ENCODE measurements at regions not wholly inside any gene's neighbourhood (a gene's known extent, or its start where the extent isn't known, plus 50 kb on each side); places are given as distances from the start of the nearest gene placed in this dataset.

DNA sequence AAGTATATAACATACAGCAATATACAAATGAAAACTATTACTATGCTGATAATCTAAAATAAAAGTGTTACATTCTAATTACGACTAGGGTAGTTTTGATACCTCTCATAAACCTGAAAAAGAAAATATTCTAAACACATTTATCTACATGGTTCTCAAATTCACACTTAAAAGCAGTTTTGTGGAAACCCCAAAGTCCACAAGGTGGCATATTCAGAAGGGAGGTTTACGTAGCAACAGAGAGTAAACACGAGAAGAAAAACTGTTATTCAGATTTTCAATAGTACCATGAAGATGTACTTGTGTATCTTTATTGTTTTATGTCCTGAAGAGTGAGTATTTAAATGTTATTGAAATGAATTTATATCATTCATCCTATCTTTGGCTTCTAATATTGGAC is 275.9 kb upstream of the KLHL1 start:
- TF ChIP-seq, protein P1, sequence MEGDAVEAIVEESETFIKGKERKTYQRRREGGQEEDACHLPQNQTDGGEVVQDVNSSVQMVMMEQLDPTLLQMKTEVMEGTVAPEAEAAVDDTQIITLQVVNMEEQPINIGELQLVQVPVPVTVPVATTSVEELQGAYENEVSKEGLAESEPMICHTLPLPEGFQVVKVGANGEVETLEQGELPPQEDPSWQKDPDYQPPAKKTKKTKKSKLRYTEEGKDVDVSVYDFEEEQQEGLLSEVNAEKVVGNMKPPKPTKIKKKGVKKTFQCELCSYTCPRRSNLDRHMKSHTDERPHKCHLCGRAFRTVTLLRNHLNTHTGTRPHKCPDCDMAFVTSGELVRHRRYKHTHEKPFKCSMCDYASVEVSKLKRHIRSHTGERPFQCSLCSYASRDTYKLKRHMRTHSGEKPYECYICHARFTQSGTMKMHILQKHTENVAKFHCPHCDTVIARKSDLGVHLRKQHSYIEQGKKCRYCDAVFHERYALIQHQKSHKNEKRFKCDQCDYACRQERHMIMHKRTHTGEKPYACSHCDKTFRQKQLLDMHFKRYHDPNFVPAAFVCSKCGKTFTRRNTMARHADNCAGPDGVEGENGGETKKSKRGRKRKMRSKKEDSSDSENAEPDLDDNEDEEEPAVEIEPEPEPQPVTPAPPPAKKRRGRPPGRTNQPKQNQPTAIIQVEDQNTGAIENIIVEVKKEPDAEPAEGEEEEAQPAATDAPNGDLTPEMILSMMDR (IDR thresholded peaks at IDR 0.05; ENCODE audit: control insufficient read depth, extremely low read depth, insufficient read depth): no peak
- no peak overlapping the region for H3K4me3 ChIP-seq (ENCODE audit: low read depth, low read length)
- no peak for DNase-seq (ENCODE audit: low read depth)

DNA sequence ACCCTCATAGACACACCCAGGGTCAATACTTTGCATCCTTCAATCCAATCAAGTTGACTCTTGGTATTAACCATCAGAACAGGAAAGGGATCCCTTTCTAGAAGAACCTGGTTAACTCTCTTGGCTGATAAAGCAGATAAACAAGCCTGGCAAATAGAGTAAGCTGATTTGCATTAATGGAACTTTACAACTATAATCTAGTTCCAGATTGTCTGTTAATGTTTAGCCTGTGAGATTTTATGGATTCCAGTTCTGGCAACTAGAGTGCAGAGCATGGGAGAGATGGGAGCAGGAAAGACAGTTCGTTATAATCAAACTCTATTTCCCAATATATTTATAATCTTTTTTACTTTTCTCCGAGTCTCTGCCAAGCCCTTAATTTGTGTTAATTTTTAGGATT is 272.6 kb upstream of the KLHL1 start:
- H3K4me3 ChIP-seq (ENCODE audit: low read depth, low read length): no peak overlapping the region
- TF ChIP-seq, protein P1 (IDR thresholded peaks at IDR 0.05; ENCODE audit: control insufficient read depth, extremely low read depth, insufficient read depth): no peak
- DNase-seq (ENCODE audit: low read depth): peak; percentile 83

DNA sequence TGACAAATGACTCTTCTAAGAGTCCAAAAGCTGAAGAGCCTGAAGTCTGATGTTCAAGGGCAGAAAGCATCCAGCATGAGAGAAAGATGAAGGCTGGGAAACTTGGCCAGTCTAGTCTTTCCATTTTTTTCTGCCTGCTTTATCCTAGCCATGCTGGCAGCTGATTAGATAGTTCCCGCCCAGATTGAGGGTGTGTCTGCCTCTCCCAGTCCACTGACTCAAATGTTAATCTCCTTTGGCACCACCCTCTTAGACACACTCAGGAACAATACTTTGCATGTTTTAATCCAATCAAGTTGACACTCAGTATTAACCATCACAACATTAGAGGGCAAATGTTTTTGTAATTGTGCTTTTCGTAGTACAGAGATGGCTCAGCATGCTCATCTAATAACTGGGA is 267.5 kb upstream of the KLHL1 start:
- no peak overlapping the region for H3K4me3 ChIP-seq (ENCODE audit: low read depth, low read length)
- TF ChIP-seq, protein P1 (IDR thresholded peaks at IDR 0.05; ENCODE audit: control insufficient read depth, extremely low read depth, insufficient read depth): no peak
- DNase-seq (ENCODE audit: low read depth): no peak

DNA sequence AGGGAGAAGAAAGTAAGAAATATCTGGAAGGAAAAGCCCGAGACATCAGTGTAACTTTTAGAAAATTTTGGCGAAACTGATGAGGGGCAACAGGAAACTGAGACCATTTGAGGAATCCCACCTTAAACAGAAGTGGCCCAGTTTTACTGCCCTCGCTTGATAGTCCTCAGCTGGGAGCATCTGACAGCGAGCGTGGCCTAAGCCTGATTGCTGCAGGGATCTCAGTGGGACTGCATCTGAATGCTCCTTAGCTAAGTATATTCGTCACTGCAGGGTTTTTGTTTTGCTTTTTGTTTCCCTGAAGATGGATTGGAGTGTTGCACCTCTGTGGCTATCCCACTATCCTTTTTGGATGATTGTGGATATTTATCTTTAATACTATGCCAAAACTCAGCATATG is 262.7 kb upstream of the KLHL1 start:
- TF ChIP-seq, protein P1 (IDR thresholded peaks at IDR 0.05; ENCODE audit: control insufficient read depth, extremely low read depth, insufficient read depth): no peak
- no peak for DNase-seq (ENCODE audit: low read depth)
- no peak overlapping the region for H3K4me3 ChIP-seq (ENCODE audit: low read depth, low read length)

DNA sequence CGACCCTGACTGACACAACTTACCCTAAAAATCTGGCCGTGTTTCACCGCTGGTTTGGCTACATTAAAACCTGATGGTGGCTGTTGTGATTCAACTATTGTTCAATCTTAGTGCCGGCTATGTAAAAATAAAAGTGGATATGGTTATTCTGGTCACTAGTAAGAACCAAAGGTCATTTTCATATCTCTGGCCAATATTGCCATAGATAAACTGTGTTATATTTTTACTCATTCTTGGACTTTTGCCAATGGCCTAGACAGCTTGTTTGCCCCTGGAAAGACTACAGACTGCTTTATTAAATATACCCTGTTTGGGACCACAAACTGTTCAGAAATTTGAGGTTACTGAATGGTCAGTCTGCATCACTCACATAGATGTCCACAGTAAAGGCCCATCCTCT is 258.5 kb upstream of the KLHL1 start:
- H3K4me3 ChIP-seq (ENCODE audit: low read depth, low read length): no peak overlapping the region
- TF ChIP-seq, protein P1 (IDR thresholded peaks at IDR 0.05; ENCODE audit: control insufficient read depth, extremely low read depth, insufficient read depth): no peak
- no peak for DNase-seq (ENCODE audit: low read depth)

DNA sequence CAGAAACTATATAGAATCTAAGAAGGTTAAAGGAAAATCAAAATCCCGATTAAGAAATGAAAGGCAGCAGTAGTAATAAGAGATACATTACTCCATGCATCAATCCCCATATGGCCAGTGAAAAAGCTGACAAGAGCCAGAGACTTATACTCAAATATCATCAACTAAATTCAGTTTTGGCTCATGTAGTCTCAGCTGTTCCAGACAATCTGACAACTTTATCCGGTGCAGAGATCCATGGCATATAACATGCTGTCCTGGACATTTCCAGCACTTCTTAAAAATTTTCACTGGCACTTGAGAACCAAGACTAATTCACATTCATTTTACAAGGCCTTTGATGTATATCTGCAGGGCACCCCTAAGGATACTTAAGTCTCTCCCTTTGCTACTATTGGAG is 255.7 kb upstream of the KLHL1 start:
- no peak for DNase-seq (ENCODE audit: low read depth)
- TF ChIP-seq, protein P1 (IDR thresholded peaks at IDR 0.05; ENCODE audit: control insufficient read depth, extremely low read depth, insufficient read depth): no peak
- no peak overlapping the region for H3K4me3 ChIP-seq (ENCODE audit: low read depth, low read length)

DNA sequence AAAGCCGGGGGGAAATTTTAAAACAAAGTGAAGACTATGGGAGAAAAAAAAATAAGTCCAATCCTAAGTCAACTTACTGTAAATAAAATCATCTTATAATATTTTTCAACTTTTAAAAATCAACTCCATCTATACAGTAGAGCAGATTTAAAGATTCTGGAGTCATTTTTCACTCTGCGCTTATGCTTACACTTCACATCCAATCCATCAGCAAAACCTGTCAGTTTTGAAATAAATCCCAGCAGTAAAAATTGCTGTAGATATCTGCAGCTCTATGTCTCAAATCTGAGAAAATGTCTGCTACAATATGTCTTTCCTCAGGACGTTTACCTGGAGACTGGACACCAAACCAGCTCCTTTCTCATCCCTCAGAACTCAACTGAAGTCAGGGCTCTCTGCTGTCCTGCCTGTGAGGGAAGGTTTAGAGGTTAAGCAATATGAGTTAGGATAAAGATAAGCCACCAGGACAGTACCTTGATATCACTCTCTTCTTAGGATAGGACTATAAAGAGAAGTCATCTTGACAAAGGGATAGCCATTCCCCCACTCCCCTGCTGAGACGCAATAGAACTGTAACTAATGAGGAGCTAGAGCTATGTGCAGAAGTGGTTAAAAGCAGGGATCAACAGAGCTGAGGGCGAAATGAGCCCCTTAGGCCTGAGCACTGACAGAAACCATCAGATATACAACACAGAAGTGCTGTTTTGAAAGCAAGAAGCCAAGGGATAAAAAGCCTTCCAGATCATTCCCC is 254.7 kb upstream of the KLHL1 start:
- H3K4me3 ChIP-seq (ENCODE audit: low read depth, low read length): no peak overlapping the region
- no peak for DNase-seq (ENCODE audit: low read depth)
- TF ChIP-seq, protein P1 (IDR thresholded peaks at IDR 0.05; ENCODE audit: control insufficient read depth, extremely low read depth, insufficient read depth): no peak

All from LNCaP clone FGC (cell line).